ENCODE measurements at regions not wholly inside any gene's neighbourhood (a gene's known extent, or its start where the extent isn't known, plus 50 kb on each side); places are given as distances from the start of the nearest gene placed in this dataset.
"Not testable (repeated sequence)": the region's sequence is repeated elsewhere in the genome, so short reads cannot be mapped to it uniquely, and the experiment has no call there.

DNA sequence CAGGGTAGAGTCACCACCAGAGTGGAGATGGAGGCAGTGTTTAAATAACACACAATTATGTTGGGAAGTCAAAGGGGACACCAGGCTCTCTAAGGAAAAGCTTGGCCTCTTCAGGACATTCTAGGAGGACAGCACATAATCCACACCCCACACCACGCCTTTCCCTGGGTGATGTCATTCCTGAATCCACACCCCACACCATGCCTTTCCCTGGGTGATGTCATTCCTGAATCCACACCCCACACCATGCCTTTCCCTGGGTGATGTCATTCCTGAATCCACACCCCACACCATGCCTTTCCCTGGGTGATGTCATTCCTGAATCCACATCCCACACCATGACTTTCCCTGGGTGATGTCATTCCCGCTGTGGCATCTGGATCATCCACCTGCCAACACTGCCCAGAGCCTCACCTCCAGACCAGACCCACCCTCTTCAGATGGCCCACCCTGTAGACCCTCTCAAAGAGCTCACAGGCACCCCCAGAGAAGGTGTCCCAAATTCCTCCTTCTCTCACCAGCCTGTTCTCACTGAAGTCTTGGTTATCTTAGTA lies 541.5 kb upstream of the B3GAT1 start:
- H3K79me2 ChIP-seq (ENCODE audit: control insufficient read depth in 1 of 2, insufficient read depth in 2 of 2, low read length in 2 of 2); H4K20me1 ChIP-seq (replicated peaks in 1 of 2; ENCODE audit: control insufficient read depth in 1 of 2, insufficient read depth in 2 of 2, low read length in 2 of 2); CTCF ChIA-PET (ENCODE audit: partially characterized antibody); H4K5ac ChIP-seq (ENCODE audit: insufficient read length, low read depth, low read length); H2BK5ac ChIP-seq (ENCODE audit: low read depth, low read length); H2BK12ac ChIP-seq (ENCODE audit: low read depth, low read length); H3K23me2 ChIP-seq (ENCODE audit: low read depth, low read length); H3K18ac ChIP-seq (ENCODE audit: extremely low read depth, low read length); H3K23ac ChIP-seq (ENCODE audit: insufficient read length); H3K27ac ChIP-seq (ENCODE audit: low read depth, low read length); H4K8ac ChIP-seq (ENCODE audit: extremely low read depth, insufficient read depth, low read length); H3K4me2 ChIP-seq (ENCODE audit: insufficient read depth in 1 of 2, low read depth in 2 of 2, low read length in 2 of 2); H3K27me3 ChIP-seq (replicated peaks in 1 of 4; ENCODE audit: control insufficient read depth in 3 of 4, extremely low read depth in 1 of 4, insufficient read depth in 3 of 4, low read length in 3 of 4); H2BK15ac ChIP-seq (ENCODE audit: low read length); H2BK20ac ChIP-seq (ENCODE audit: low read length); H4K91ac ChIP-seq (replicated peaks; ENCODE audit: insufficient read length, low read length); FAIRE-seq; H2BK120ac ChIP-seq (replicated peaks; ENCODE audit: low read depth, low read length); H3K4me1 ChIP-seq (replicated peaks in 1 of 4; ENCODE audit: control insufficient read depth in 3 of 4, insufficient read depth in 4 of 4, low read length in 3 of 4); H2AFZ ChIP-seq (ENCODE audit: low read length); H3K9ac ChIP-seq (replicated peaks in 1 of 4; ENCODE audit: extremely low read depth in 1 of 4, low read depth in 3 of 4, low read length in 3 of 4); POLR2A ChIA-PET (ENCODE audit: partially characterized antibody); H3K4ac ChIP-seq (replicated peaks; ENCODE audit: insufficient read length, low read depth, low read length); H3K36me3 ChIP-seq (ENCODE audit: control insufficient read depth in 2 of 4, insufficient read depth in 4 of 4, low read length in 3 of 4); H3K9me3 ChIP-seq (ENCODE audit: insufficient read depth in 2 of 2, low read depth in 1 of 2, low read length in 1 of 2); H3K79me1 ChIP-seq (ENCODE audit: low read depth, low read length); H2AK5ac ChIP-seq (ENCODE audit: low read depth, low read length); H3K4me3 ChIP-seq (ENCODE audit: extremely low read depth in 1 of 4, insufficient read depth in 2 of 4, low read depth in 3 of 4, low read length in 4 of 4); H3K56ac ChIP-seq (replicated peaks; ENCODE audit: insufficient read length, low read depth, low read length); H3K14ac ChIP-seq (ENCODE audit: insufficient read length): not testable (repeated sequence)
- DNase-seq (ENCODE audit: low read depth in 1 of 2, low spot score in 2 of 2): peak in 1 of 2 experiments; percentile 3
- 79% methylated on average over 2 of the region's 2 CpGs; no CpG with 5 or more reads in 1 of the 2 experiments for WGBS, 2 experiments (ENCODE audit: extremely low coverage in 1 of 2, insufficient coverage in 1 of 2, insufficient read length in 1 of 2, insufficient replicate concordance in 2 of 2, low coverage in 1 of 2, low lambda C conversion rate in 2 of 2, missing lambda C conversion rate in 1 of 2)
